ENCODE measurements at regions not wholly inside any gene's neighbourhood (a gene's known extent, or its start where the extent isn't known, plus 50 kb on each side); places are given as distances from the start of the nearest gene placed in this dataset.
"Not testable (repeated sequence)": the region's sequence is repeated elsewhere in the genome, so short reads cannot be mapped to it uniquely, and the experiment has no call there.

GRCh38 chr6:168189200-168190013 lies 110.4 kb upstream of the FRMD1 start:
- Mint-ChIP-seq H3K4me1 (ENCODE audit: unreplicated experiment) (peaks cover 2% of the 10 kb centered on the region), H3K36me3 (ENCODE audit: unreplicated experiment) (no peaks in the 10 kb centered on the region), H3K4me3 (ENCODE audit: unreplicated experiment) (no peak overlapping the region), H3K27me3 (ENCODE audit: unreplicated experiment) (peaks cover 19% of the 10 kb centered on the region), H3K27ac (ENCODE audit: unreplicated experiment) (no peak overlapping the region), H3K9me3 (ENCODE audit: unreplicated experiment) (no peaks in the 10 kb centered on the region)
- TF ChIP-seq CTCF (IDR thresholded peaks at IDR 0.05), result no peak
- peak; percentile 75 for DNase-seq (ENCODE audit: extremely low spot score, unreplicated experiment)

- H3K4me1 Mint-ChIP-seq (ENCODE audit: unreplicated experiment), result peaks cover 2% of the 10 kb centered on the region
- H3K9me3 Mint-ChIP-seq (ENCODE audit: unreplicated experiment), result no peaks in the 10 kb centered on the region
- H3K4me3 Mint-ChIP-seq (ENCODE audit: unreplicated experiment), result no peak overlapping the region
- H3K36me3 Mint-ChIP-seq (ENCODE audit: unreplicated experiment), result no peaks in the 10 kb centered on the region
- DNase-seq (ENCODE audit: extremely low spot score, unreplicated experiment), result peak; percentile 76
- no peak overlapping the region for H3K27ac Mint-ChIP-seq (ENCODE audit: unreplicated experiment)
- peaks cover 19% of the 10 kb centered on the region for H3K27me3 Mint-ChIP-seq (ENCODE audit: unreplicated experiment)
- TF ChIP-seq CTCF (IDR thresholded peaks at IDR 0.05), result no peak
Observed at GRCh38 chr6:168188369-168189199, 109.6 kb upstream of the FRMD1 start.

GRCh38 chr6:168186438-168186837 lies 107.4 kb upstream of the FRMD1 start:
- no peaks in the 10 kb centered on the region for H3K4me1 Mint-ChIP-seq (ENCODE audit: unreplicated experiment)
- H3K9me3 Mint-ChIP-seq (ENCODE audit: unreplicated experiment), result no peaks in the 10 kb centered on the region
- peaks cover 7% of the 10 kb centered on the region for H3K27me3 Mint-ChIP-seq (ENCODE audit: unreplicated experiment)
- no peak overlapping the region for H3K4me3 Mint-ChIP-seq (ENCODE audit: unreplicated experiment)
- TF ChIP-seq CTCF (IDR thresholded peaks at IDR 0.05), result no peak
- H3K27ac Mint-ChIP-seq (ENCODE audit: unreplicated experiment), result no peak overlapping the region
- peak; percentile 46 for DNase-seq (ENCODE audit: extremely low spot score, unreplicated experiment)
- no peaks in the 10 kb centered on the region for H3K36me3 Mint-ChIP-seq (ENCODE audit: unreplicated experiment)

GRCh38 chr6:168186018-168186417 lies 107.0 kb upstream of the FRMD1 start:
- H3K27ac Mint-ChIP-seq (ENCODE audit: unreplicated experiment); H3K27me3 Mint-ChIP-seq (ENCODE audit: unreplicated experiment); H3K4me3 Mint-ChIP-seq (ENCODE audit: unreplicated experiment); H3K36me3 Mint-ChIP-seq (ENCODE audit: unreplicated experiment); H3K9me3 Mint-ChIP-seq (ENCODE audit: unreplicated experiment); H3K4me1 Mint-ChIP-seq (ENCODE audit: unreplicated experiment): not testable (repeated sequence)
- peak; percentile 57 for DNase-seq (ENCODE audit: extremely low spot score, unreplicated experiment)

GRCh38 chr6:168184701-168185100 lies 105.7 kb upstream of the FRMD1 start:
- no peak for TF ChIP-seq CTCF (IDR thresholded peaks at IDR 0.05)
- H3K27me3 Mint-ChIP-seq (ENCODE audit: unreplicated experiment), result no peaks in the 10 kb centered on the region
- no peaks in the 10 kb centered on the region for H3K36me3 Mint-ChIP-seq (ENCODE audit: unreplicated experiment)
- no peaks in the 10 kb centered on the region for H3K4me1 Mint-ChIP-seq (ENCODE audit: unreplicated experiment)
- no peak overlapping the region for H3K4me3 Mint-ChIP-seq (ENCODE audit: unreplicated experiment)
- no peaks in the 10 kb centered on the region for H3K9me3 Mint-ChIP-seq (ENCODE audit: unreplicated experiment)
- peak; percentile 48 for DNase-seq (ENCODE audit: extremely low spot score, unreplicated experiment)
- no peak overlapping the region for H3K27ac Mint-ChIP-seq (ENCODE audit: unreplicated experiment)
